Stimulated activated CD4-positive, alpha-beta T cell treated with anti-CD3 and anti-CD28 coated beads, Interleukin-15, amount 100 ng/mL, for 24 hours (primary cell): ENCODE measurements at regions not wholly inside any gene's neighbourhood (a gene's known extent, or its start where the extent isn't known, plus 50 kb on each side); places are given as distances from the start of the nearest gene placed in this dataset.
"Not testable (repeated sequence)": the region's sequence is repeated elsewhere in the genome, so short reads cannot be mapped to it uniquely, and the experiment has no call there.

ENCODE experiments used
- DNase-seq: peaks from one replicate; pipeline ENCODE4 v3.0.0-alpha.2; 2020

- DNase-seq = no peak
These were observed 879.2 kb upstream of the IGFBP7 start for GRCh38 chr4:57989430-57989829.

DNA sequence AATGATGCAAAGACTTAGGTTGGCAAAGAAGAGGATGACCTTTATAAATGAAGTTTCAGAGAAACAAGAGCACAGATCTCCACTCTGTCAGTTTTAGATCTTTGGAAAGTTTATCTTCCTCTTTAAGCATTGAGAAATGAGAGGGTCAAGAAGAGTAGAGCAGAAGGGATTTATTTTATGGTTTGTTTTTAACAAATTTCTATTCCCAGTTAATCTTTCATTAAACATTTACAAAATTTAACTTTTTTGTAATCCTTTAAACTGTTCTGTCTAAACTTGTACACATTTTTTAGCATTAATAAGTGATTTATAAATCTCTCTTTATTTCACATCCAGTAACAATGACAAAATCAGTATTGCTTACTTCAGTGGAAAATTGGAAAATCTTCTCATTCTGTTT is 875.0 kb upstream of the IGFBP7 start:
- DNase-seq = no peak

GRCh38 chr4:57981123-57981522 is 870.9 kb upstream of the IGFBP7 start:
- DNase-seq = no peak

- DNase-seq = no peak
These were observed 864.6 kb upstream of the IGFBP7 start for GRCh38 chr4:57974821-57975220.

DNA sequence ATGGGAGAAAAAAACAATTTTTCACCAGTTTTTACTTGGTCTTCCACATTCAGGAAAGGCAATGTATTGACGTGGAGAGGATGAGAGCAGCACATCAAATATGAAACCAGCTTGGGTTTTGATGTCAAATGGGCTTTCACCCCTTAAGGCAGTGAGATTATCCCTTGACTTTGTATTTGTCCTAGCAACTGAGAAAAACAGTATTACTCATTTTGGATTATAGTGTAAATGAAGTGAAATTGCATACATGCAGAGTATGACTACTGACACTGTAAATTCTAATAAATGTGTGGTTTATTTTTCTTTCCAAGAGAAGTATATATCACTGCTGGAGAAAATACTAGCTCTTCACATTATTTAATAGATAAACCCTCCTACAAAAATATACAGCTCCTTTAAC is 863.6 kb upstream of the IGFBP7 start:
- no peak for DNase-seq

DNA sequence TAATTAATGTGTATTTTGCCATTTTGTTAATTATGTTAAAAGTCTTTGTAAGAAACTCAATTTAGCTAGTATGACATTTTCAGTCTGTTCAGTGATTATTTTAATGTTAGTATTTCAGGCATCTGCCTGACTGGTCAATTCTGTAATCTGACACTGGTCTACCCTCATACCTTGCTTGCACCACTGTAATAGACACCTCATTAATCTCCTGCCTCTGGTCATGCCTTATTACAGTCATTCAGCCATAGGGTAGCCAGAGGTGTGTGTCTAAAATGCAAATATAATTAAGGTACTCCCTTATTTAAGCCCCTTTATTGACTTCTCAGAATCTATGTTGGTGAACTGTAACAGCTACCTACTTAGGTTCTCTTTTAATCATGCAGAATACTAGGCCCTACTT is 861.1 kb upstream of the IGFBP7 start:
- DNase-seq = no peak

- DNase-seq = no peak
These were observed 857.0 kb upstream of the IGFBP7 start for GRCh38 chr4:57966987-57967760.

- DNase-seq = not testable (repeated sequence)
These were observed 855.2 kb upstream of the IGFBP7 start for GRCh38 chr4:57965431-57965830.

DNA sequence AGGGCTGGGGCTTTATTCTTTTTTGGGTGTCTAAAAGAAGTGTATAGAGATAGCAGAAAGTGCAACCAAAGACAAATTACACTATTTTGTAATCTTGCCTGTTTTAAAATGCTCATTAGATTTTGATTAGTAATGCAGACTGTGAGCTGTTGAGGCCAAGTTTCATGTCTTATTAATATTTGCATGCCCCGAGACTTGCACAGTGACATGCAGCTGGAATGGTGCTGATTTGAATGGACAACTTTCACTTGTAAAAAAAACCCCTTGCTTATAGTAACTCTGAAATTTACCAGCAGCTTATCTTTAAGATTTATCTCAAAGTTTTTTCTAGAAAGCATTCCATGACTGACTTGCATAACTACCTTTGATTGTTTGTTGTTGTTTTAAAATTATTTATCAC is 835.1 kb upstream of the IGFBP7 start:
- no peak for DNase-seq

GRCh38 chr4:57943682-57944081 is 833.5 kb upstream of the IGFBP7 start:
- DNase-seq = no peak

GRCh38 chr4:57937326-57937725 is 827.1 kb upstream of the IGFBP7 start:
- DNase-seq = not testable (repeated sequence)

- no peak for DNase-seq
These were observed 816.1 kb upstream of the IGFBP7 start for GRCh38 chr4:57926311-57926710.

DNA sequence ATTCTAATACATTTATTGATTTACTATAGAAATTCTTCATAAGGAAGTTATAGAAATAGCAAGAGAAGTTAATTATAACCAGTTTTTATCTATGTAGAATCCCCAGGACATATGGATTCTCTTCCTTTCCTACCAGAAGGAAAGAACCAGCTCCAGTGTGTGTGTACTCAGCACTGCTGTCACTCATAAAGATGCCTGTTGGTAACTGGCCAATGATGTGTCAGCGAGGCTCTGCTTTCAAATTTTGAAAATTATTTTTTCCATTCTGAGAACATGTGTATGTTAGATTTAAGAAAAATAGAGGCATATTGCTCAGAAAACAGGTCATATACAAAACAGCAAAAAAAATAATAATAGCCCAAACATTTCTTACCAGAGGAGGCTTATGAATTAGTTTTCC is 814.8 kb upstream of the IGFBP7 start:
- no peak for DNase-seq

DNA sequence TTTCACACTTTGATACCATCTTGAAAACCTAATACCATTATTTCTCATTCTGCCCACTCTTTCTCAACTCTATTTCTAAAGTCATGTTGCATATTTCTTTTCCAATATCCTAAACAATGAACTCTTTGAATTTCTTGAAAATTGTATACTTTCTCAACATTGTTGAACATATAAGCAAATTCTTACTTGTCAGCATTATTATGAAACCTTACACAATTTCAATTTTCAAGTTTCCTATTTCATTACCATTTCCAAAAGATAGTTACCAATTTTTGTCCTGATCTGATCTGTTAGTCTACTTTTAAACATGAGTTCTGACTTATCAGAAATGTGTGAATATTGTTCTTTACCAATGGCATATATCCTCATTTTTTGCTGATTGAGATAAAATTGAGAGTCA is 806.3 kb upstream of the IGFBP7 start:
- DNase-seq = no peak

GRCh38 chr4:57911203-57911602 is 801.0 kb upstream of the IGFBP7 start:
- DNase-seq = no peak

- no peak for DNase-seq
These were observed 800.0 kb upstream of the IGFBP7 start for GRCh38 chr4:57910151-57910550.

- DNase-seq = no peak
These were observed 795.8 kb upstream of the IGFBP7 start for GRCh38 chr4:57905965-57906364.

DNA sequence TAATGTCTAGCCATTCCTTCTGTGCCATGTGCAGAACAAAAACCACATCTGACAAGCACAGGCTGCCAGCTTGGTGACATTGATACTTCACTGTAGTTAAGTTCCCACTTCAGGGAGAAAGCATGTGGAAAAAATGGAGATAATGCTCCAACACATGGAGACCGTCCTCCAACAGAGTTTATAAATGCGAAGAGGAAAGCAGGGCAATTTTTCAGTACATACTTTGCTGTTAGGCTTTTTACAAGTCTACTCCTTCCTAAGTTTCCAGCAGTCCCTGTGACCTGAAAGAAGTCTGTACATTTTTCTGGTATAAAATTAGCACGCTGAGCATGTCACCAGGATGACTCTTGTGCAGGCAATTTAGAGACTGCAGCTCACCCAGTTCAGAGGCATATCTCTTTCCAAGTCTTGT is 766.9 kb upstream of the IGFBP7 start:
- no peak for DNase-seq

GRCh38 chr4:57875829-57876392 is 765.7 kb upstream of the IGFBP7 start:
- no peak for DNase-seq

GRCh38 chr4:57866468-57867171 is 756.4 kb upstream of the IGFBP7 start:
- DNase-seq = no peak

DNA sequence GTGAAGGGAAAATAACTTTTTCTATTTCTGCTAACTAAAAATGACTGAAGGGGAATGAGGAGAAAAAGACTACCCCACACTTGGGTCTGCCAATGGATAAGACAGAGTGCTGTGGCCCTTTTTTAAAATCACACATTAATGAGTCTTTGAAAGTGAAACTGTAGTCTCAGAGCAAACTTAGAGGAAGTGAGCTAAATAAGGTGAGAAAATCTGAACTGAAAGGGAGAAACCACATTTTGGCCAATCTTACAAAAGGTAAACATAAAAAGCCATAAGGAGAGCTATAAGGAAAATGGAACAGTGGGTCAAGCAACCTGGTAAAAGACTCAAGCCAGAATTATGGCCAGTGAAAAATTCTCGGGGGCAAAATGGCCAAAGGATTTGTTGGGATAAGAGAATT is 755.1 kb upstream of the IGFBP7 start:
- DNase-seq = no peak

GRCh38 chr4:57854748-57855147 is 744.6 kb upstream of the IGFBP7 start:
- DNase-seq = no peak

GRCh38 chr4:57850141-57850540 is 740.0 kb upstream of the IGFBP7 start:
- no peak for DNase-seq

- DNase-seq = no peak
These were observed 721.9 kb upstream of the IGFBP7 start for GRCh38 chr4:57832083-57832482.
